PC-3 (cell line): ENCODE measurements at regions not wholly inside any gene's neighbourhood (a gene's known extent, or its start where the extent isn't known, plus 50 kb on each side); places are given as distances from the start of the nearest gene placed in this dataset.

Source experiments
- EZH2 ChIP-seq: fragments of 300-600 bp; sonication (generic); IDR thresholded peaks from one replicate; pipeline ENCODE4 v1.6.1; 2017; ENCODE audit warnings: antibody characterized with exemption, mild to moderate bottlenecking, low read length; ENCODE audit not compliant: unreplicated experiment
- EZH2phosphoT487 ChIP-seq: fragments of 300-600 bp; sonication (generic); IDR thresholded peaks from 2 replicates; pipeline ENCODE4 v1.6.1; 2018; ENCODE audit warnings: mild to moderate bottlenecking, antibody characterized with exemption, low read length, borderline replicate concordance
- TF ChIP-seq, protein P1 (sequence below): fragments of 300-600 bp; sonication (generic); conservative IDR thresholded peaks from 2 replicates; pipeline ENCODE4 v1.5.1; 2017; ENCODE audit warnings: antibody characterized with exemption, low read depth, mild to moderate bottlenecking, low read length

DNA sequence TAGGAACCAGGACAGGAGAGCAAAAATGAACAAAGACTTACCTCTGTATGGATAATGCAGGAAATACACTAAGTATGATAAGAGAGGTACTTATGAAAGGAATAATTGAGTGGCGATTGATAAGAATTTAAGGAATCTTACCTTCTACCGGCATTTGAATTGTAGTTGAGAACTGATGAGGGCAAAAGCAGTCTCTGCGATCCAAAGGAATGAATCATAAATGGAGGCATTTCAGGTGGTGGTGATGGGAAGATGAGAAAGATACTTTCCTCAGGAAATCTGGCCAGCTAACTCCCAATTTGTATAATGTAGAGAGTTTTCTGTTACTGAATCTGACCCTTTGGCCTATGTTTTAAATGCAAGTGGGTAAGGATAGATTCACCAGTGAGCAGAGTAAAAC lies 71.9 kb upstream of the C11orf87 start:
- TF ChIP-seq, protein P1, sequence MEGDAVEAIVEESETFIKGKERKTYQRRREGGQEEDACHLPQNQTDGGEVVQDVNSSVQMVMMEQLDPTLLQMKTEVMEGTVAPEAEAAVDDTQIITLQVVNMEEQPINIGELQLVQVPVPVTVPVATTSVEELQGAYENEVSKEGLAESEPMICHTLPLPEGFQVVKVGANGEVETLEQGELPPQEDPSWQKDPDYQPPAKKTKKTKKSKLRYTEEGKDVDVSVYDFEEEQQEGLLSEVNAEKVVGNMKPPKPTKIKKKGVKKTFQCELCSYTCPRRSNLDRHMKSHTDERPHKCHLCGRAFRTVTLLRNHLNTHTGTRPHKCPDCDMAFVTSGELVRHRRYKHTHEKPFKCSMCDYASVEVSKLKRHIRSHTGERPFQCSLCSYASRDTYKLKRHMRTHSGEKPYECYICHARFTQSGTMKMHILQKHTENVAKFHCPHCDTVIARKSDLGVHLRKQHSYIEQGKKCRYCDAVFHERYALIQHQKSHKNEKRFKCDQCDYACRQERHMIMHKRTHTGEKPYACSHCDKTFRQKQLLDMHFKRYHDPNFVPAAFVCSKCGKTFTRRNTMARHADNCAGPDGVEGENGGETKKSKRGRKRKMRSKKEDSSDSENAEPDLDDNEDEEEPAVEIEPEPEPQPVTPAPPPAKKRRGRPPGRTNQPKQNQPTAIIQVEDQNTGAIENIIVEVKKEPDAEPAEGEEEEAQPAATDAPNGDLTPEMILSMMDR = no peak
- TF ChIP-seq EZH2 (no peak), EZH2phosphoT487 (no peak)
